ENCODE measurements at regions not wholly inside any gene's neighbourhood (a gene's known extent, or its start where the extent isn't known, plus 50 kb on each side); places are given as distances from the start of the nearest gene placed in this dataset.

- TF ChIP-seq TAF1 (IDR thresholded peaks at IDR 0.05; ENCODE audit: borderline replicate concordance, insufficient read depth, low read length) (no peak), SIN3A (IDR thresholded peaks at IDR 0.05; ENCODE audit: borderline replicate concordance, insufficient read depth, low read length) (no peak), POLR2AphosphoS5 (IDR thresholded peaks at IDR 0.05; ENCODE audit: low read depth, low read length) (no peak), FOXP2 (optimal IDR thresholded peaks at IDR 0.05; ENCODE audit: borderline replicate concordance, extremely low read depth, extremely low read length, insufficient read depth) (no peak), REST (IDR thresholded peaks at IDR 0.05; ENCODE audit: insufficient read depth in 1 of 2, low read depth in 2 of 2, low read length in 2 of 2) (no peak)
These were observed 174.0 kb upstream of the LSM14A start for GRCh38 chr19:33998302-33998701.

GRCh38 chr19:33998739-33999345 lies 173.5 kb upstream of the LSM14A start:
- no peak for TF ChIP-seq SIN3A (IDR thresholded peaks at IDR 0.05; ENCODE audit: borderline replicate concordance, insufficient read depth, low read length)
- TF ChIP-seq POLR2AphosphoS5 (IDR thresholded peaks at IDR 0.05; ENCODE audit: low read depth, low read length) = no peak
- TF ChIP-seq TAF1 (IDR thresholded peaks at IDR 0.05; ENCODE audit: borderline replicate concordance, insufficient read depth, low read length) = no peak
- TF ChIP-seq REST (IDR thresholded peaks at IDR 0.05; ENCODE audit: insufficient read depth in 1 of 2, low read depth in 2 of 2, low read length in 2 of 2) = no peak
- no peak for TF ChIP-seq FOXP2 (optimal IDR thresholded peaks at IDR 0.05; ENCODE audit: borderline replicate concordance, extremely low read depth, extremely low read length, insufficient read depth)

GRCh38 chr19:34017024-34017423 lies 155.3 kb upstream of the LSM14A start:
- TF ChIP-seq TAF1 (IDR thresholded peaks at IDR 0.05; ENCODE audit: borderline replicate concordance, insufficient read depth, low read length) (no peak), REST (IDR thresholded peaks at IDR 0.05; ENCODE audit: insufficient read depth in 1 of 2, low read depth in 2 of 2, low read length in 2 of 2) (no peak), FOXP2 (optimal IDR thresholded peaks at IDR 0.05; ENCODE audit: borderline replicate concordance, extremely low read depth, extremely low read length, insufficient read depth) (no peak), SIN3A (IDR thresholded peaks at IDR 0.05; ENCODE audit: borderline replicate concordance, insufficient read depth, low read length) (no peak), POLR2AphosphoS5 (IDR thresholded peaks at IDR 0.05; ENCODE audit: low read depth, low read length) (no peak)

- TF ChIP-seq POLR2AphosphoS5 (IDR thresholded peaks at IDR 0.05; ENCODE audit: low read depth, low read length) (no peak), TAF1 (IDR thresholded peaks at IDR 0.05; ENCODE audit: borderline replicate concordance, insufficient read depth, low read length) (no peak), FOXP2 (optimal IDR thresholded peaks at IDR 0.05; ENCODE audit: borderline replicate concordance, extremely low read depth, extremely low read length, insufficient read depth) (no peak), REST (IDR thresholded peaks at IDR 0.05; ENCODE audit: insufficient read depth in 1 of 2, low read depth in 2 of 2, low read length in 2 of 2) (no peak), SIN3A (IDR thresholded peaks at IDR 0.05; ENCODE audit: borderline replicate concordance, insufficient read depth, low read length) (no peak)
These were observed 154.7 kb upstream of the LSM14A start for GRCh38 chr19:34017601-34018000.
